ENCODE measurements at regions not wholly inside any gene's neighbourhood (a gene's known extent, or its start where the extent isn't known, plus 50 kb on each side); places are given as distances from the start of the nearest gene placed in this dataset.

- H3F3A ChIP-seq (ENCODE audit: control insufficient read depth, insufficient read depth): no peaks in the 10 kb centered on the region
- H3K27ac ChIP-seq (ENCODE audit: low read depth, low read length): no peak overlapping the region
- TF ChIP-seq EZH2phosphoT487 (IDR thresholded peaks at IDR 0.05; ENCODE audit: borderline replicate concordance, low read length) (no peak), CTCF (IDR thresholded peaks at IDR 0.05; ENCODE audit: low read depth, low read length, poor library complexity, severe bottlenecking) (no peak)
- no peak overlapping the region for H3K4me3 ChIP-seq (ENCODE audit: low read length)
- H4K20me1 ChIP-seq (ENCODE audit: control insufficient read depth, insufficient read depth, low read depth, low read length): no peaks in the 10 kb centered on the region
- H3K79me2 ChIP-seq (ENCODE audit: control insufficient read depth, low read length): no peaks in the 10 kb centered on the region
- H3K36me3 ChIP-seq (ENCODE audit: control insufficient read depth, low read length): no peaks in the 10 kb centered on the region
- no peaks in the 10 kb centered on the region for H3K27me3 ChIP-seq (ENCODE audit: control insufficient read depth, low read length)
- H3K4me2 ChIP-seq (ENCODE audit: low read length): no peak overlapping the region
- no peaks in the 10 kb centered on the region for H3K9me3 ChIP-seq (ENCODE audit: control insufficient read depth, insufficient read depth, low read length)
- no peaks in the 10 kb centered on the region for H3K9me2 ChIP-seq (replicated peaks; ENCODE audit: control insufficient read depth, low read length)
- H3K4me1 ChIP-seq (ENCODE audit: control insufficient read depth, low read length): no peaks in the 10 kb centered on the region
Observed at GRCh38 chr11:42054351-42054900, 595.0 kb upstream of the LRRC4C start.

GRCh38 chr11:42055606-42056005, 596.2 kb upstream of the LRRC4C start:
- no peaks in the 10 kb centered on the region for H3K4me1 ChIP-seq (ENCODE audit: control insufficient read depth, low read length)
- H3F3A ChIP-seq (ENCODE audit: control insufficient read depth, insufficient read depth): no peaks in the 10 kb centered on the region
- H4K20me1 ChIP-seq (ENCODE audit: control insufficient read depth, insufficient read depth, low read depth, low read length): no peaks in the 10 kb centered on the region
- H3K79me2 ChIP-seq (ENCODE audit: control insufficient read depth, low read length): no peaks in the 10 kb centered on the region
- no peak overlapping the region for H3K27ac ChIP-seq (ENCODE audit: low read depth, low read length)
- H3K27me3 ChIP-seq (ENCODE audit: control insufficient read depth, low read length): no peaks in the 10 kb centered on the region
- H3K4me2 ChIP-seq (ENCODE audit: low read length): no peak overlapping the region
- no peaks in the 10 kb centered on the region for H3K9me2 ChIP-seq (replicated peaks; ENCODE audit: control insufficient read depth, low read length)
- no peaks in the 10 kb centered on the region for H3K9me3 ChIP-seq (ENCODE audit: control insufficient read depth, insufficient read depth, low read length)
- H3K4me3 ChIP-seq (ENCODE audit: low read length): no peak overlapping the region
- no peak for TF ChIP-seq EZH2phosphoT487 (IDR thresholded peaks at IDR 0.05; ENCODE audit: borderline replicate concordance, low read length)
- TF ChIP-seq CTCF (IDR thresholded peaks at IDR 0.05; ENCODE audit: low read depth, low read length, poor library complexity, severe bottlenecking): no peak
- H3K36me3 ChIP-seq (ENCODE audit: control insufficient read depth, low read length): no peaks in the 10 kb centered on the region

- H3K4me2 ChIP-seq (ENCODE audit: low read length): no peak overlapping the region
- H3F3A ChIP-seq (ENCODE audit: control insufficient read depth, insufficient read depth): no peaks in the 10 kb centered on the region
- no peaks in the 10 kb centered on the region for H3K9me2 ChIP-seq (replicated peaks; ENCODE audit: control insufficient read depth, low read length)
- H3K27me3 ChIP-seq (ENCODE audit: control insufficient read depth, low read length): no peaks in the 10 kb centered on the region
- no peaks in the 10 kb centered on the region for H4K20me1 ChIP-seq (ENCODE audit: control insufficient read depth, insufficient read depth, low read depth, low read length)
- H3K27ac ChIP-seq (ENCODE audit: low read depth, low read length): no peak overlapping the region
- no peaks in the 10 kb centered on the region for H3K79me2 ChIP-seq (ENCODE audit: control insufficient read depth, low read length)
- H3K4me3 ChIP-seq (ENCODE audit: low read length): no peak overlapping the region
- TF ChIP-seq EZH2phosphoT487 (IDR thresholded peaks at IDR 0.05; ENCODE audit: borderline replicate concordance, low read length): no peak
- no peak for TF ChIP-seq CTCF (IDR thresholded peaks at IDR 0.05; ENCODE audit: low read depth, low read length, poor library complexity, severe bottlenecking)
- H3K9me3 ChIP-seq (ENCODE audit: control insufficient read depth, insufficient read depth, low read length): no peaks in the 10 kb centered on the region
- H3K36me3 ChIP-seq (ENCODE audit: control insufficient read depth, low read length): no peaks in the 10 kb centered on the region
- H3K4me1 ChIP-seq (ENCODE audit: control insufficient read depth, low read length): no peaks in the 10 kb centered on the region
Observed at GRCh38 chr11:42058794-42059193, 599.3 kb upstream of the LRRC4C start.

Measured in DOHH2 (cell line).